ENCODE measurements at regions not wholly inside any gene's neighbourhood (a gene's known extent, or its start where the extent isn't known, plus 50 kb on each side); places are given as distances from the start of the nearest gene placed in this dataset.

GRCh38 chr1:30336550-30337323 is 386.6 kb downstream of the MATN1 start:
- no peak for DNase-seq (ENCODE audit: low read depth)
- in situ Hi-C loops (cut with HindIII; ENCODE audit: low sequenced_read_pairs) = no loop called here
- no peak for TF ChIP-seq CTCF (IDR thresholded peaks at IDR 0.05; ENCODE audit: low read depth, low read length, missing control alignments)
- H3K4me3 ChIP-seq (ENCODE audit: low read depth, low read length) = no peak overlapping the region

GRCh38 chr1:30335997-30336390 is 387.4 kb downstream of the MATN1 start:
- no peak for TF ChIP-seq CTCF (IDR thresholded peaks at IDR 0.05; ENCODE audit: low read depth, low read length, missing control alignments)
- H3K4me3 ChIP-seq (ENCODE audit: low read depth, low read length) = no peak overlapping the region
- DNase-seq (ENCODE audit: low read depth) = no peak
- in situ Hi-C loops (cut with HindIII; ENCODE audit: low sequenced_read_pairs) = no loop called here

GRCh38 chr1:30335389-30335996 is 387.9 kb downstream of the MATN1 start:
- no peak for DNase-seq (ENCODE audit: low read depth)
- no peak overlapping the region for H3K4me3 ChIP-seq (ENCODE audit: low read depth, low read length)
- TF ChIP-seq CTCF (IDR thresholded peaks at IDR 0.05; ENCODE audit: low read depth, low read length, missing control alignments) = no peak
- in situ Hi-C loops (cut with HindIII; ENCODE audit: low sequenced_read_pairs) = no loop called here

- H3K4me3 ChIP-seq (ENCODE audit: low read depth, low read length) = no peak overlapping the region
- in situ Hi-C loops (cut with HindIII; ENCODE audit: low sequenced_read_pairs) = no loop called here
- no peak for DNase-seq (ENCODE audit: low read depth)
- TF ChIP-seq CTCF (IDR thresholded peaks at IDR 0.05; ENCODE audit: low read depth, low read length, missing control alignments) = no peak
Observed at GRCh38 chr1:30334767-30335166, 388.6 kb downstream of the MATN1 start.

- DNase-seq (ENCODE audit: low read depth) = no peak
- no peak for TF ChIP-seq CTCF (IDR thresholded peaks at IDR 0.05; ENCODE audit: low read depth, low read length, missing control alignments)
- in situ Hi-C loops (cut with HindIII; ENCODE audit: low sequenced_read_pairs) = no loop called here
Observed at GRCh38 chr1:30332116-30333094, 391.0 kb downstream of the MATN1 start.

GRCh38 chr1:30331415-30332065 is 391.8 kb downstream of the MATN1 start:
- no peak for DNase-seq (ENCODE audit: low read depth)
- H3K4me3 ChIP-seq (ENCODE audit: low read depth, low read length) = no peak overlapping the region
- in situ Hi-C loops (cut with HindIII; ENCODE audit: low sequenced_read_pairs) = no loop called here
- no peak for TF ChIP-seq CTCF (IDR thresholded peaks at IDR 0.05; ENCODE audit: low read depth, low read length, missing control alignments)

More at GRCh38 chr1:30332116-30333094, 391.0 kb downstream of the MATN1 start:
- H3K4me3 ChIP-seq (ENCODE audit: low read depth, low read length) = no peak overlapping the region
